SK-N-SH (cell line): ENCODE measurements at regions not wholly inside any gene's neighbourhood (a gene's known extent, or its start where the extent isn't known, plus 50 kb on each side); places are given as distances from the start of the nearest gene placed in this dataset.

ENCODE experiments used
- CTCF ChIA-PET: fragments of 300-600, 350-600 bp; formaldehyde crosslinking; extraction: SDS; loops from one replicate; lab custom pipeline; 2021; lab: Yijun Ruan, JAX
- POLR2A ChIA-PET: fragments of 350-600 bp; sonication (Branson Sonifier 250); formaldehyde crosslinking; extraction: SDS; loops from one replicate; lab custom pipeline; 2020; ENCODE audit warnings: antibody characterized with exemption, inconsistent platforms; lab: Yijun Ruan, JAX
- DNase-seq: peaks from one replicate; pipeline ENCODE4 v3.0.0; 2012
- H2AFZ ChIP-seq: fragments of 200-600 bp; sonication (generic); 2 replicates; pipeline ENCODE4 v1.8.1; 2016; ENCODE audit warnings: antibody characterized with exemption, mild to moderate bottlenecking, low read depth
- H3F3A ChIP-seq: fragments of 200-600 bp; sonication (generic); replicated peaks from 2 replicates; pipeline ENCODE3; 2016; ENCODE audit warnings: antibody characterized with exemption, mild to moderate bottlenecking; ENCODE audit not compliant: insufficient read depth
- H3K27ac ChIP-seq, 2 experiments: fragments of 200-500 bp in 1 of 2; fragments of 200-600 bp in 1 of 2; sonication (Bioruptor generic) in 1 of 2; sonication (generic), shearing (Covaris generic) in 1 of 2; 2 replicates each; pipeline versions ENCODE4 v1.5.1 to v1.6.1; 2014 to 2016; ENCODE audit warnings: low read depth in 2 of 2, inconsistent platforms in 1 of 2, low read length in 1 of 2, mild to moderate bottlenecking in 1 of 2, mixed read lengths in 1 of 2
- H3K27me3 ChIP-seq: fragments of 200-600 bp; sonication (generic), shearing (Covaris generic); 2 replicates; pipeline ENCODE4 v1.6.1; 2016; ENCODE audit warnings: mixed run types; ENCODE audit not compliant: insufficient read depth
- H3K36me3 ChIP-seq, 2 experiments: fragments of 200-500 bp in 1 of 2; fragments of 200-600 bp in 1 of 2; sonication (Bioruptor generic) in 1 of 2; sonication (generic) in 1 of 2; replicated peaks in 1 of 2; 2 replicates each; pipeline versions ENCODE3 to v1.5.1; 2014 to 2016; ENCODE audit warnings: low read length in 1 of 2, mild to moderate bottlenecking in 1 of 2; ENCODE audit not compliant: insufficient read depth in 2 of 2, control insufficient read depth in 1 of 2
- H3K4me1 ChIP-seq, 2 experiments: fragments of 200-500 bp in 1 of 2; fragments of 200-600 bp in 1 of 2; sonication (Bioruptor generic) in 1 of 2; sonication (generic), shearing (Covaris generic) in 1 of 2; 2 replicates each; pipeline versions ENCODE4 v1.5.1 to v1.6.1; 2014 to 2016; ENCODE audit warnings: low read depth in 1 of 2, low read length in 1 of 2, mixed run types in 1 of 2; ENCODE audit not compliant: insufficient read depth in 2 of 2, control insufficient read depth in 1 of 2
- H3K4me2 ChIP-seq: fragments of 200-600 bp; sonication (generic), shearing (Covaris generic); 2 replicates; pipeline ENCODE4 v1.6.1; 2017; ENCODE audit warnings: mixed run types
- H3K4me3 ChIP-seq, 2 experiments: fragments of 200-500 bp in 1 of 2; fragments of 200-600 bp in 1 of 2; sonication (Bioruptor generic) in 1 of 2; sonication (generic), shearing (Covaris generic) in 1 of 2; 2 replicates each; pipeline versions ENCODE4 v1.5.1 to v1.8.1; 2014 to 2016; ENCODE audit warnings: low read depth in 2 of 2, inconsistent platforms in 1 of 2, low read length in 1 of 2, mild to moderate bottlenecking in 1 of 2, mixed read lengths in 1 of 2, moderate library complexity in 1 of 2
- H3K79me2 ChIP-seq: fragments of 200-600 bp; sonication (generic); 2 replicates; pipeline ENCODE4 v1.8.1; 2017; ENCODE audit warnings: mild to moderate bottlenecking; ENCODE audit not compliant: insufficient read depth
- H3K9ac ChIP-seq: fragments of 200-600 bp; sonication (generic); 2 replicates; pipeline ENCODE4 v1.6.1; 2017; ENCODE audit warnings: mixed run types
- H3K9me2 ChIP-seq: fragments of 200-600 bp; sonication (generic); 2 replicates; pipeline ENCODE4 v1.6.1; 2017; ENCODE audit warnings: mixed run types
- H3K9me3 ChIP-seq: fragments of 200-600 bp; sonication (generic); 2 replicates; pipeline ENCODE4 v1.6.1; 2017; ENCODE audit warnings: mixed run types, mild to moderate bottlenecking, moderate library complexity
- H4K20me1 ChIP-seq: fragments of 200-600 bp; sonication (generic); 2 replicates; pipeline ENCODE4 v1.6.1; 2017; ENCODE audit warnings: mild to moderate bottlenecking, mixed run types; ENCODE audit not compliant: insufficient read depth
- CTCF ChIP-seq: fragments of 200-600 bp; sonication (generic); IDR thresholded peaks from 2 replicates; pipeline ENCODE4 v1.6.1; 2017; ENCODE audit warnings: antibody characterized with exemption, mild to moderate bottlenecking, moderate library complexity
- FOXM1 ChIP-seq: IDR thresholded peaks from 2 replicates; pipeline ENCODE4 v1.4.0; 2012; ENCODE audit warnings: low read depth, mild to moderate bottlenecking
- MXI1 ChIP-seq: IDR thresholded peaks from 2 replicates; pipeline ENCODE4 v1.6.1; 2012; ENCODE audit warnings: mild to moderate bottlenecking, low read depth, low read length, improper control_type of control experiment
- NFIC ChIP-seq: IDR thresholded peaks from 2 replicates; pipeline ENCODE4 v1.4.0; 2012; ENCODE audit warnings: borderline replicate concordance
- RCOR1 ChIP-seq: fragments of 150-350 bp; IDR thresholded peaks from 2 replicates; pipeline ENCODE4 v1.6.1; 2017; ENCODE audit warnings: antibody characterized with exemption, low read length
- RXRA ChIP-seq: IDR thresholded peaks from 2 replicates; pipeline ENCODE4 v1.4.0; 2012; ENCODE audit warnings: low read depth, mild to moderate bottlenecking, borderline replicate concordance
- SIN3A ChIP-seq: IDR thresholded peaks from 2 replicates; pipeline ENCODE4 v1.6.1; 2012; ENCODE audit warnings: low read depth, mild to moderate bottlenecking, low read length, moderate library complexity, borderline replicate concordance
- WGBS: methylation state at CpG from one replicate; pipeline ENCODE4 v1.1.6; 2017; ENCODE audit warnings: low lambda C conversion rate; 5-methylcytosine and 5-hydroxymethylcytosine counted together
- TF ChIP-seq, protein P1 (sequence below): IDR thresholded peaks from 2 replicates; pipeline ENCODE4; 2012
- TF ChIP-seq, protein P2 (sequence below): IDR thresholded peaks from 2 replicates; pipeline ENCODE4 v1.4.0; 2012; ENCODE audit warnings: low read depth
- TF ChIP-seq, protein P3 (sequence below): fragments of 150-350 bp; IDR thresholded peaks from 2 replicates; pipeline ENCODE4 v1.6.1; 2016; ENCODE audit warnings: mild to moderate bottlenecking, low read depth, low read length

GRCh38 chr1:29482991-29483390, 246.7 kb downstream of the PTPRU start:
- no peak for DNase-seq
- H4K20me1 ChIP-seq = no peaks in the 10 kb centered on the region
- H3K4me3 ChIP-seq = no peak overlapping the region
- H3K9ac ChIP-seq = no peak overlapping the region
- no peak overlapping the region for H2AFZ ChIP-seq
- H3K9me3 ChIP-seq = no peaks in the 10 kb centered on the region
- no peaks in the 10 kb centered on the region for H3K36me3 ChIP-seq
- CTCF ChIA-PET = interaction anchor here (0.9 kb wide), 1 partner anchor 38 kb away, joined by 3 read pairs; no protein-coding TSS in a partner anchor
- H3K4me1 ChIP-seq = no peaks in the 10 kb centered on the region; a peak in 1 of 4 replicates
- H3K9me2 ChIP-seq = no peaks in the 10 kb centered on the region
- no peak overlapping the region for H3K4me2 ChIP-seq
- whole genome bisulfite sequencing = 20% methylated on average over 6 of the region's 6 CpGs
- no peaks in the 10 kb centered on the region for H3K79me2 ChIP-seq
- H3K27ac ChIP-seq = no peak overlapping the region
- no peaks in the 10 kb centered on the region for H3K27me3 ChIP-seq
- POLR2A ChIA-PET = interaction anchor here (1.2 kb wide), 1 partner anchor 10 kb away, joined by 3 read pairs; no protein-coding TSS in a partner anchor
- no peak for TF ChIP-seq CTCF
- TF ChIP-seq, protein P1, sequence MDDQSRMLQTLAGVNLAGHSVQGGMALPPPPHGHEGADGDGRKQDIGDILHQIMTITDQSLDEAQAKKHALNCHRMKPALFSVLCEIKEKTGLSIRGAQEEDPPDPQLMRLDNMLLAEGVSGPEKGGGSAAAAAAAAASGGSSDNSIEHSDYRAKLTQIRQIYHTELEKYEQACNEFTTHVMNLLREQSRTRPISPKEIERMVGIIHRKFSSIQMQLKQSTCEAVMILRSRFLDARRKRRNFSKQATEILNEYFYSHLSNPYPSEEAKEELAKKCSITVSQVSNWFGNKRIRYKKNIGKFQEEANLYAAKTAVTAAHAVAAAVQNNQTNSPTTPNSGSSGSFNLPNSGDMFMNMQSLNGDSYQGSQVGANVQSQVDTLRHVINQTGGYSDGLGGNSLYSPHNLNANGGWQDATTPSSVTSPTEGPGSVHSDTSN = no peak
- no peaks in the 10 kb centered on the region for H3F3A ChIP-seq

GRCh38 chr1:29482064-29482463, 245.7 kb downstream of the PTPRU start:
- no peaks in the 10 kb centered on the region for H3K27me3 ChIP-seq

More at GRCh38 chr1:29482064-29482463, 245.7 kb downstream of the PTPRU start:
- ChIA-PET CTCF (interaction anchor here (1.5 kb wide), 1 partner anchor 65 kb away, joined by 5 read pairs; no protein-coding TSS in a partner anchor), POLR2A (no interaction called here)
- no peaks in the 10 kb centered on the region for H3F3A ChIP-seq
- H3K36me3 ChIP-seq = no peaks in the 10 kb centered on the region
- no peak overlapping the region for H3K4me3 ChIP-seq
- no peak overlapping the region for H3K4me2 ChIP-seq
- H3K9me3 ChIP-seq = no peaks in the 10 kb centered on the region
- 13% methylated on average over 2 of the region's 2 CpGs for WGBS
- H3K4me1 ChIP-seq = no peaks in the 10 kb centered on the region; a peak in 1 of 4 replicates
- H3K9me2 ChIP-seq = no peaks in the 10 kb centered on the region
- H2AFZ ChIP-seq = no peak overlapping the region
- no peaks in the 10 kb centered on the region for H4K20me1 ChIP-seq
- no peaks in the 10 kb centered on the region for H3K79me2 ChIP-seq
- DNase-seq = no peak
- no peak overlapping the region for H3K9ac ChIP-seq
- no peak overlapping the region for H3K27ac ChIP-seq
- TF ChIP-seq SIN3A (no peak), CTCF (no peak), RCOR1 (no peak), FOXM1 (no peak), RXRA (no peak), MXI1 (no peak), NFIC (no peak)
- TF ChIP-seq, protein P2, sequence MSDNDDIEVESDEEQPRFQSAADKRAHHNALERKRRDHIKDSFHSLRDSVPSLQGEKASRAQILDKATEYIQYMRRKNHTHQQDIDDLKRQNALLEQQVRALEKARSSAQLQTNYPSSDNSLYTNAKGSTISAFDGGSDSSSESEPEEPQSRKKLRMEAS = no peak
- TF ChIP-seq, protein P3, sequence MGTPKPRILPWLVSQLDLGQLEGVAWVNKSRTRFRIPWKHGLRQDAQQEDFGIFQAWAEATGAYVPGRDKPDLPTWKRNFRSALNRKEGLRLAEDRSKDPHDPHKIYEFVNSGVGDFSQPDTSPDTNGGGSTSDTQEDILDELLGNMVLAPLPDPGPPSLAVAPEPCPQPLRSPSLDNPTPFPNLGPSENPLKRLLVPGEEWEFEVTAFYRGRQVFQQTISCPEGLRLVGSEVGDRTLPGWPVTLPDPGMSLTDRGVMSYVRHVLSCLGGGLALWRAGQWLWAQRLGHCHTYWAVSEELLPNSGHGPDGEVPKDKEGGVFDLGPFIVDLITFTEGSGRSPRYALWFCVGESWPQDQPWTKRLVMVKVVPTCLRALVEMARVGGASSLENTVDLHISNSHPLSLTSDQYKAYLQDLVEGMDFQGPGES = no peak
